H9 (cell line): ENCODE measurements at regions not wholly inside any gene's neighbourhood (a gene's known extent, or its start where the extent isn't known, plus 50 kb on each side); places are given as distances from the start of the nearest gene placed in this dataset.

ENCODE experiments used
- DNase-seq: peaks from one replicate; pipeline ENCODE4 v3.0.0-alpha.2; 2017
- H2AFZ ChIP-seq: one replicate; pipeline ENCODE4 v1.6.1; 2013; ENCODE audit warnings: mild to moderate bottlenecking, low read length, control low read depth, moderate library complexity
- H2AK5ac ChIP-seq: 2 replicates; pipeline ENCODE4 v1.6.1; 2013; ENCODE audit warnings: low read length, control low read depth, mixed read lengths; ENCODE audit not compliant: insufficient read length
- H2BK120ac ChIP-seq: one replicate; pipeline ENCODE4 v1.6.1; 2013; ENCODE audit warnings: low read depth, mild to moderate bottlenecking, low read length, control low read depth, inconsistent platforms; ENCODE audit not compliant: poor library complexity, severe bottlenecking
- H2BK12ac ChIP-seq: 2 replicates; pipeline ENCODE4 v1.6.1; 2013; ENCODE audit warnings: low read length, control low read depth, mixed read lengths, low read depth; ENCODE audit not compliant: insufficient read length
- H2BK15ac ChIP-seq: 2 replicates; pipeline ENCODE4 v1.6.1; 2013; ENCODE audit warnings: low read depth, low read length, control low read depth
- H2BK20ac ChIP-seq: one replicate; pipeline ENCODE4 v1.6.1; 2013; ENCODE audit warnings: low read depth, mild to moderate bottlenecking, low read length, control low read depth, inconsistent platforms; ENCODE audit not compliant: poor library complexity, severe bottlenecking
- H2BK5ac ChIP-seq: 2 replicates; pipeline ENCODE4 v1.6.1; 2013; ENCODE audit warnings: low read length, control low read depth, mixed read lengths; ENCODE audit not compliant: insufficient read length
- H3K14ac ChIP-seq: 2 replicates; pipeline ENCODE4 v1.6.1; 2013; ENCODE audit warnings: low read length, control low read depth; ENCODE audit not compliant: insufficient read depth
- H3K18ac ChIP-seq: 2 replicates; pipeline ENCODE4 v1.6.1; 2013; ENCODE audit warnings: low read depth, mild to moderate bottlenecking, mixed read lengths, low read length, control low read depth; ENCODE audit not compliant: insufficient read length
- H3K23ac ChIP-seq: 2 replicates; pipeline ENCODE4 v1.6.1; 2013; ENCODE audit warnings: low read length, control low read depth, mixed read lengths, low read depth; ENCODE audit not compliant: insufficient read length
- H3K23me2 ChIP-seq: 2 replicates; pipeline ENCODE4 v1.6.1; 2013; ENCODE audit warnings: low read depth, mild to moderate bottlenecking, mixed read lengths, low read length, control low read depth; ENCODE audit not compliant: insufficient read length, poor library complexity, severe bottlenecking
- H3K27ac ChIP-seq: 2 replicates; pipeline ENCODE4 v1.5.1; 2013; ENCODE audit warnings: low read length, control low read depth, mixed read lengths, low read depth; ENCODE audit not compliant: insufficient read length
- H3K27me3 ChIP-seq: 2 replicates; pipeline ENCODE4 v1.6.1; 2013; ENCODE audit warnings: low read length, control low read depth, inconsistent platforms; ENCODE audit not compliant: insufficient read depth
- H3K4ac ChIP-seq: 2 replicates; pipeline ENCODE4 v1.6.1; 2013; ENCODE audit warnings: low read depth, mild to moderate bottlenecking, control low read depth, inconsistent platforms, low read length, moderate library complexity
- H3K4me1 ChIP-seq: 2 replicates; pipeline ENCODE4 v1.6.1; 2013; ENCODE audit warnings: low read length, control low read depth, inconsistent platforms; ENCODE audit not compliant: insufficient read depth
- H3K4me2 ChIP-seq: 2 replicates; pipeline ENCODE4 v1.6.1; 2013; ENCODE audit warnings: low read length, control low read depth, mixed read lengths; ENCODE audit not compliant: insufficient read length, insufficient read depth
- H3K56ac ChIP-seq: 2 replicates; pipeline ENCODE4 v1.6.1; 2013; ENCODE audit warnings: low read depth, mild to moderate bottlenecking, mixed read lengths, low read length, control low read depth; ENCODE audit not compliant: insufficient read length
- H3K79me1 ChIP-seq: 2 replicates; pipeline ENCODE4 v1.6.1; 2013; ENCODE audit warnings: low read depth, mild to moderate bottlenecking, moderate library complexity, low read length, control low read depth, inconsistent platforms; ENCODE audit not compliant: insufficient read depth, poor library complexity, severe bottlenecking
- H3K79me2 ChIP-seq: 2 replicates; pipeline ENCODE4 v1.6.1; 2013; ENCODE audit warnings: low read length, control low read depth, inconsistent platforms; ENCODE audit not compliant: insufficient read depth
- H3K9ac ChIP-seq: 2 replicates; pipeline ENCODE4 v1.6.1; 2013; ENCODE audit warnings: low read length, control low read depth, mixed read lengths; ENCODE audit not compliant: insufficient read length; ENCODE audit errors: extremely low read depth
- H3K9me3 ChIP-seq: one replicate; pipeline ENCODE4 v1.6.1; 2013; ENCODE audit warnings: low read depth, low read length, inconsistent platforms; ENCODE audit not compliant: control insufficient read depth
- H3T11ph ChIP-seq: one replicate; pipeline ENCODE4 v1.6.1; 2013; ENCODE audit warnings: mild to moderate bottlenecking, low read length, control low read depth, inconsistent platforms
- H4K20me1 ChIP-seq: one replicate; pipeline ENCODE4 v1.6.1; 2013; ENCODE audit not compliant: control insufficient read depth, insufficient read length, insufficient read depth
- H4K5ac ChIP-seq: 2 replicates; pipeline ENCODE4 v1.6.1; 2013; ENCODE audit warnings: low read depth, mild to moderate bottlenecking, mixed read lengths, low read length, control low read depth; ENCODE audit not compliant: insufficient read length
- H4K8ac ChIP-seq: replicated peaks from 2 replicates; pipeline ENCODE4 v1.6.1; 2013; ENCODE audit warnings: low read length, control low read depth, mixed read lengths, low read depth; ENCODE audit not compliant: insufficient read length
- H4K91ac ChIP-seq: 2 replicates; pipeline ENCODE4 v1.6.1; 2013; ENCODE audit warnings: low read depth, mild to moderate bottlenecking, moderate library complexity, mixed read lengths, low read length, control low read depth; ENCODE audit not compliant: insufficient read length
- H3K27ac Mint-ChIP-seq, 3 experiments: 2 replicates in 2 of 3; 3 replicates in 1 of 3; pipeline ENCODE4 v1.8.0; 2020 to 2021; ENCODE audit warnings: mixed read lengths in 3 of 3, mild to moderate bottlenecking in 1 of 3, moderate library complexity in 1 of 3
- H3K27me3 Mint-ChIP-seq: 2 replicates; pipeline ENCODE4 v1.8.0; 2021; ENCODE audit warnings: low read depth, mild to moderate bottlenecking, moderate library complexity, mixed read lengths
- H3K36me3 Mint-ChIP-seq, 3 experiments: 2 replicates in 2 of 3; 3 replicates in 1 of 3; pipeline ENCODE4 v1.8.0; 2020 to 2021; ENCODE audit warnings: low read depth in 3 of 3, mixed read lengths in 3 of 3; ENCODE audit not compliant: insufficient read depth in 1 of 3
- H3K4me1 Mint-ChIP-seq, 2 experiments: 2 replicates each; pipeline ENCODE4 v1.8.0; 2020; ENCODE audit warnings: mixed read lengths in 2 of 2
- H3K4me3 Mint-ChIP-seq, 2 experiments: 2 replicates in 1 of 2; 3 replicates in 1 of 2; pipeline ENCODE4 v1.8.0; 2020 to 2021; ENCODE audit warnings: mild to moderate bottlenecking in 2 of 2, mixed read lengths in 2 of 2, moderate library complexity in 1 of 2
- H3K9me3 Mint-ChIP-seq, 2 experiments: 2 replicates in 1 of 2; 3 replicates in 1 of 2; pipeline ENCODE4 v1.8.0; 2020; ENCODE audit warnings: mild to moderate bottlenecking in 2 of 2, mixed read lengths in 2 of 2, moderate library complexity in 1 of 2
- WGBS: extraction: QIAGEN DNeasy Blood & Tissue Kit; methylation state at CpG from one replicate; pipeline ENCODE4 v1.1.7; 2013; ENCODE audit warnings: missing lambda C conversion rate, low lambda C conversion rate, mixed read lengths; ENCODE audit not compliant: insufficient read length; ENCODE audit errors: extremely low coverage; 5-methylcytosine and 5-hydroxymethylcytosine counted together
- TF ChIP-seq, protein P1 (sequence below): fragments of 200-600 bp; sonication (generic); conservative IDR thresholded peaks from 3 replicates; pipeline ENCODE4 v1.8.0; 2021; ENCODE audit warnings: antibody characterized with exemption, mild to moderate bottlenecking

DNA sequence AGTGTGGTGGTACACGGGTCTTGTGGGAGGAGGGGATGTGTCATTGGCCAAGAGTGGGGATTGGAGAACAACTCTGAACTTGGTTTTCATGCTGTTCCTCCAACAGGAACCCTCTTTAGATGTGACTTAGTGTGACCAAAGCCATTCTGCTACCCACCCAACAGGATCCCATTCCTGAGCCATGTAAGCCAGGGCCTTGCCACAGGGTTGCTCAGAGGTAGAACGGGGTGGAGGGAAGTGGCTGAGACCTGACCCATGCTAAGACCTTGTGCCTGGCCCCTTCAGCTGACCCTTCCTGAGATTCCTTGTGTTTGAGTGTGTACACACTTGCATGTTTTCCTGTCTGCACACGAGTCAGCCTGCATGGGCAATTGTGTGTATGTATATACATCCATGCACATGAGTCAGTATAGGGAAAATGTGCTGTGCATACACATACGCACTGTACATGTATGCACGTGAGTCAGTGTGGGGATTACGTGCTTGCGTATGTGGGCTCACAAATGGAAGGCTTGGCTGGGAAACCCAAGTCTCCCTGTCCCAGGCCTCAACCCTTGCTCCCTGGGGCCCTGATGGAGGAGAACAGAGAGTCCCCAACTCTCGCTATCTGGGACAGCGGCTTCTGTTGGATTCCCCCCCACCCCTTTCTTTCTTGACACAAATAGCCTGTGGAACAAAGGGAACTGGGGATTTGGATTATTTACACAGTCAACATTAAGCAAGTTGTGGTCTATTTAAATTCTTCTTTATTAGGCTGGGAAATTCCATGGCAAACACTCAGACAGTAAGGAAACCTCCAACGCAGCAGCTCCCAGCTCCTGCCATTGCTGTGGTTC is 339.8 kb downstream of the DYSF start:
- no peak overlapping the region for H2BK15ac ChIP-seq
- TF ChIP-seq, protein P1, sequence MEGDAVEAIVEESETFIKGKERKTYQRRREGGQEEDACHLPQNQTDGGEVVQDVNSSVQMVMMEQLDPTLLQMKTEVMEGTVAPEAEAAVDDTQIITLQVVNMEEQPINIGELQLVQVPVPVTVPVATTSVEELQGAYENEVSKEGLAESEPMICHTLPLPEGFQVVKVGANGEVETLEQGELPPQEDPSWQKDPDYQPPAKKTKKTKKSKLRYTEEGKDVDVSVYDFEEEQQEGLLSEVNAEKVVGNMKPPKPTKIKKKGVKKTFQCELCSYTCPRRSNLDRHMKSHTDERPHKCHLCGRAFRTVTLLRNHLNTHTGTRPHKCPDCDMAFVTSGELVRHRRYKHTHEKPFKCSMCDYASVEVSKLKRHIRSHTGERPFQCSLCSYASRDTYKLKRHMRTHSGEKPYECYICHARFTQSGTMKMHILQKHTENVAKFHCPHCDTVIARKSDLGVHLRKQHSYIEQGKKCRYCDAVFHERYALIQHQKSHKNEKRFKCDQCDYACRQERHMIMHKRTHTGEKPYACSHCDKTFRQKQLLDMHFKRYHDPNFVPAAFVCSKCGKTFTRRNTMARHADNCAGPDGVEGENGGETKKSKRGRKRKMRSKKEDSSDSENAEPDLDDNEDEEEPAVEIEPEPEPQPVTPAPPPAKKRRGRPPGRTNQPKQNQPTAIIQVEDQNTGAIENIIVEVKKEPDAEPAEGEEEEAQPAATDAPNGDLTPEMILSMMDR = no peak
- H2AK5ac ChIP-seq = no peak overlapping the region
- no peak overlapping the region for H3K9ac ChIP-seq
- H2BK20ac ChIP-seq = no peak overlapping the region
- WGBS = no CpG with 5 or more reads among the region's 10 CpGs
- no peaks in the 10 kb centered on the region for H4K20me1 ChIP-seq
- H3K14ac ChIP-seq = no peak overlapping the region
- no peak overlapping the region for H3K4ac ChIP-seq
- no peak overlapping the region for H2BK12ac ChIP-seq
- H3K4me2 ChIP-seq = no peak overlapping the region
- no peak overlapping the region for H4K8ac ChIP-seq
- H4K91ac ChIP-seq = no peak overlapping the region
- H3K27ac Mint-ChIP-seq = no peak overlapping the region
- no peaks in the 10 kb centered on the region; a peak in 1 of 7 replicates for H3K36me3 Mint-ChIP-seq
- H3K23ac ChIP-seq = no peak overlapping the region
- H3K27me3 ChIP-seq = no peaks in the 10 kb centered on the region
- no peaks in the 10 kb centered on the region for H3K79me1 ChIP-seq
- H3K18ac ChIP-seq = no peak overlapping the region
- no peak overlapping the region for H2AFZ ChIP-seq
- H2BK120ac ChIP-seq = no peak overlapping the region
- no peaks in the 10 kb centered on the region; the same call in none of the 2 replicates for H3K27me3 Mint-ChIP-seq
- H2BK5ac ChIP-seq = no peak overlapping the region
- no peaks in the 10 kb centered on the region; the same call in 1 of the 2 replicates for H3K4me1 ChIP-seq
- peaks cover 2% of the 10 kb centered on the region for H3K23me2 ChIP-seq
- no peak overlapping the region for H3T11ph ChIP-seq
- DNase-seq = no peak
- no peak overlapping the region for H4K5ac ChIP-seq
- H3K9me3 ChIP-seq = no peaks in the 10 kb centered on the region
- H3K27ac ChIP-seq = no peak overlapping the region
- no peaks in the 10 kb centered on the region; a peak in 2 of 5 replicates for H3K9me3 Mint-ChIP-seq
- no peak overlapping the region for H3K56ac ChIP-seq
- no peaks in the 10 kb centered on the region for H3K79me2 ChIP-seq
- H3K4me1 Mint-ChIP-seq = peaks cover 7 to 18% of the 10 kb centered on the region in 2 experiments; a peak in 3 of 4 replicates
- H3K4me3 Mint-ChIP-seq = no peak overlapping the region
